Suppressor macrophage (primary cell): ENCODE measurements at regions not wholly inside any gene's neighbourhood (a gene's known extent, or its start where the extent isn't known, plus 50 kb on each side); places are given as distances from the start of the nearest gene placed in this dataset.
A peak's percentile ranks its signal among the peaks of the same experiment; 100 is the strongest.

Experiments
- DNase-seq, 4 experiments: peaks; one replicate each; pipeline ENCODE4 v3.0.0-alpha.2; 2020 to 2022

DNA sequence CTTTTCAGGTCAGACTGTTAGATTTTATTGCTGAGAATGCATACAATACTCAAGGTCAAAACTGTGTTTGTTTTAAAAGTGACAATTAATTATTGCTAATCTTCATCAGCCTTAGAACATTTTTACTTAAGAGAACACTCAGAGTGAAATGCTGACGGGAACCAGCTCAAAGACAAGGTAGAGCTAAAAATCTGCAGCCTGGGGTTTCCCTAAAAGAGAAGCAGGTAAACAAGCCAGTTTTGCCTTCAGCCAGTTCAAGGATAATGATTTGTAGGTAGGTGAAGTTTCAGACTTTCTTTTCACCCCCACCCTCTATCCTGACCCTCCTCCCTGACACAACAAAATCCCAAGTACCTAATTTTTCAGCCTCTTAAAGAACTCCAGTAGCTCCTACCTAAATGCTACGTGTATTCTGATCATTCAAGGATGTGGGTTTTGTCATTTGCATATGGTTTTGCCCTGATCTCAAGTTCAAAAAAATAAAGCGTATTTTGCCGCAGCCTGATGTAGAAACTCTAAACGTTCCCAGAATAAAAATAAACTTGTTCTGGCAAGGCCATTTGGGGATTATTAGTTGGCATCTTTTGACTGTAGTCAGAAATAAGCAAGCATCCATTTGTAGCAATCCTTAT is 407.2 kb downstream of the EFNA5 start:
- DNase-seq, result no peak

GRCh38 chr5:107257885-107258520 is 412.7 kb downstream of the EFNA5 start:
- no peak for DNase-seq

DNA sequence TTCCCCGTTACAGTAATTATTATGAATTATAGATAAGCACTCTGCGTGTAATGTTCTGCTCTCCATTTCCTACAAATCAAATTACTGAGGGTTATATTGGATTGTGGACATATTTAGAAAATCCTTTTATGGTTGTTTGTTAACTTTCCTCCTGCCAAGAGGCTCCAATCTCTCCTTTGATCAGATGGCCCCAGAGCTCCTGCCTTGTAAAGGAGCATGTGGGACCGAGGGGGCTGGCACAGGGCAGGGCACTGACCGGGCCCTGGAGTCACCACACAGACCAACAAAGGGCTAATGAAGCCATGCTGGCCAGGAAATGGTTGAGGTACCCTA is 415.9 kb downstream of the EFNA5 start:
- DNase-seq, result no peak

- DNase-seq, result no peak
Measured at GRCh38 chr5:107254214-107254901, 416.4 kb downstream of the EFNA5 start.

DNA sequence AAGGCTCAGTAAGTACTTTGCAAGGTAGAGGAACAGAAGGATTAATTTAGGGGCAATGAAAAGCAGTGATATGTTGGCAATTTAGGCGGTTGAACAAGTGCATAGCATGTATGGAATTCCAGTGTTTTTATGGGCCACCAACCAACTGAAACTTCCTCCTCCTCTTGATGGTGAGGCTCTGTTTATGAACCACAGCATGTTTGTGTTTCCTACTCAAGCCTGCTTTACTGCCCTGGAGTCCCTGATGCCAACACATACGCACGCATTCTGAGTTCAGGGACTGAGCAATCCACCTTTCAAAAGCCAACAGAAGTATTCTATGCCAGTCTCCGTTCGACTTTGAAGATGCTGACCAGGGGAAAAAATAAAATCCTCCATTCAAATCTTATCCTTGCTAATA is 417.5 kb downstream of the EFNA5 start:
- no peak for DNase-seq

DNA sequence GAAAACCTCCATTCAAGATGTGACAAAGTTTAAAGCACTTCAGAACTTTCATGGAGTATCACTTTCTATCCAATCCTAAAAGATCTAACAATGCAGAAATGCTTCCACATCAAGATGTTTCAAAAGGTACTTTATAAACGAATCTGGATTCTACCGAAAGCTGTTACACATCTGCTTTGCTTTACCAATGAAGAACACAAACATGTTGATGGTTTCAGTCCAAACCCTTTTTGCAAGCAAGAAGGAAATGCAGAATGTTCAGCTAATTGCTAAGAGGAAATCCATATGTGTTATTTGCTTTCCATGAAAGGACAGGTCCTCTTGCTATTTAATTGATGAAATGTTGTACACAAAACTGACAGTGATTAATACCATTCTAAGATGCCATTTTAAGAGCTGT is 419.6 kb downstream of the EFNA5 start:
- DNase-seq, result no peak

DNA sequence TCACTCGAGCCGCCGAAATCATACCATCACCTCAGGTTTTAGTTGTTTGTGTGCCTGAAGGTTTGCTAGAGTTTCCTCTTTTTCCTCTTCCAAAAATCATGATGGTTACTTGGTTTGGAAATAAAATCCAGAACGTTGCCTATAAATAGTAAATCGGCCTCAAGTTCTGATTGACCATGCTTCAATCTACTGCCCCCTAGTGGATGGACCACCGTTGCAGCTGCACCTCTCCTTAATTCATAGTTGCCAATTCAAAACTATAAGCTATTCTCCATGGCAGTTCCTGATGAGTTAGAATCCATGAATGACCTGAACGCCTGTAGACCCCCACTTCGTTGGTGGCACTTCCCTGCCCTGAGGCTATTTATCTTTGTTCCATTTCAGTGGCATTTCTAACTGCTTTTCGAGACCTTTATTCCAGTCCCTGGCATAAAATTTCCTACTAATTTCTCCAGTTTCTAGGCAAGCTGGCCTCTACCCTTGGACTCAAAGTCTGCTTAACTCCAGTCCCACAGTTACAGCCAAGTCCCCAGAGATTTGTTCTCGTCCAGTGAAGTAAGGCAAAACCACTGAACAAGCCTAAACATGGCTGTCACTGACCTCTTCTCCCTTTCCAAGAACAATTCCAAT is 422.6 kb downstream of the EFNA5 start:
- DNase-seq, result peak; percentile 58 to 78 (median 63)

DNA sequence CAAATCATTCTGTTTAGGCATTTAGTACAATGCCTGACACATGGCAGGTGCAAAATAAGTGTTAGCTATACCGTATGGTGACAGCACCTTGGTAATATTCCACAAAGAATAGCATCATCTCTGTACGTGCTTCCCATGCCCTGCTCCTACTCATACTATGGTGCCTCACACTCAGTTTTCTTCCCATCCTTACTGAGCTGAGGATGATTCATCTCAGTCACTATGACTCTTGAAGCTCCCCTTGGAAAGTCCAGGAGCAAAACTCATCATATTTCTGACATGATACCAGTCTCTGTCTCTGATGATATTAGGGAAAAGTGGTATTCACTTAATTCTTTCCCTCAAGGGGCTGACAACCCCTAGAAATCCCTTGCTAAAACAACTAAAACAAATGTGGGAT is 423.3 kb downstream of the EFNA5 start:
- DNase-seq, result no peak

DNA sequence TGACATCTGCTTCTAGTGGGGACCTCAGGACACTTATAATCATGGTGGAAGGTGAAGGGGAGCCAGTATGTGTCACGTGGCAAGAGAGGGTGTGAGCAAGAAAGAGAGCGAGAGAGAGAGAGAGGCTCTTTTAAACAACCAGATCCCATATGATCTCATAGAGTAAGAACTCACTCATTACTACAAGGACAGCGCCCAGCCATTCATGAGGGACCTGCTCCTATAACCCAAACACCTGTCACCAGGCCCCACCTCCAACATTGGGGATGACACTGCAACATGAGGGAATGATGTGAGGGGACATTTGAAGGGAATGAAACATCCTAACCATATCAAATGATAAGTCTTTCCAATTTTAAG is 427.5 kb downstream of the EFNA5 start:
- DNase-seq, result no peak

DNA sequence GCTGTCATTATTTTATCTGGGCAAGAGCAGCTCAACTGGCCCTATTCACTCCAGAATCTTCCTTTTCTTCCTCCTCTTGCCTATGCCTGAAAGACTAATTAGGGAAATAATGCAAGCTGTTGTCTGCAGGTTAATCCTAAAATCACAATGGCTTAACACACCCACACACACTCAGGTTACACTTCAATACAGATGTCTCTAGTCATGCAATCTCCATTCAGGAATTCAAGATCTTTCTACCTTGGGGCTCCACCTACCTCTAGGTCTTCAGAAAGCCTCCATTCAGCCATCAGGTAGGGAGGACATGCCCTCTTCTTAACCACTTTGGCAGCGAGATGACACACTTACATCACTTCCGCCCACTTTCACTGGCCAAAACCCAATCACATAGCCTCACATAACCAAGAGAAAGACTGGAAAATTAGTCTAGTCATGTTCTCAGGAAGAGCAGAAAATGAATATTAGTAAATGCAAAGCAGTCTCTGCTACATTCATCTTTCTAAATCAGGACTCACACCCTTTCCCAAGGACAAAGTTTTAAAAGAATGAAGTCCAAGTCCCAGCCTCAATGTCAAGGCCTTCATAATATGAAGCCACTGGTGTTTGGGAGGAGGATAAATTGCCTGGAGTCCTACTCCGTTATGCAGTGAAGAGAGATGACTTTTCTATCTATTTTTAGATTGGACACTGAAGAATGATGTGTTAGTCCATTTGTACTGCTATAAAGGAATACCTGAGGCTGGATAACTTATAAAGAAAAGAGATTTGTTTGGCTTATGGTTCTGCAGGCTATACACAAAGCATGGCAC is 428.1 kb downstream of the EFNA5 start:
- no peak for DNase-seq

- DNase-seq, result no peak
Measured at GRCh38 chr5:107241841-107242240, 428.9 kb downstream of the EFNA5 start.

GRCh38 chr5:107235167-107235566 is 435.6 kb downstream of the EFNA5 start:
- DNase-seq, result no peak

- no peak for DNase-seq
Measured at GRCh38 chr5:107232788-107233187, 437.9 kb downstream of the EFNA5 start.

GRCh38 chr5:107232293-107232692 is 438.4 kb downstream of the EFNA5 start:
- DNase-seq, result no peak

- DNase-seq, result no peak
Measured at GRCh38 chr5:107231191-107231590, 439.5 kb downstream of the EFNA5 start.

GRCh38 chr5:107230367-107230766 is 440.4 kb downstream of the EFNA5 start:
- no peak for DNase-seq

- DNase-seq, result no peak
Measured at GRCh38 chr5:107228226-107228625, 442.5 kb downstream of the EFNA5 start.

- no peak for DNase-seq
Measured at GRCh38 chr5:107224272-107224671, 446.5 kb downstream of the EFNA5 start.

DNA sequence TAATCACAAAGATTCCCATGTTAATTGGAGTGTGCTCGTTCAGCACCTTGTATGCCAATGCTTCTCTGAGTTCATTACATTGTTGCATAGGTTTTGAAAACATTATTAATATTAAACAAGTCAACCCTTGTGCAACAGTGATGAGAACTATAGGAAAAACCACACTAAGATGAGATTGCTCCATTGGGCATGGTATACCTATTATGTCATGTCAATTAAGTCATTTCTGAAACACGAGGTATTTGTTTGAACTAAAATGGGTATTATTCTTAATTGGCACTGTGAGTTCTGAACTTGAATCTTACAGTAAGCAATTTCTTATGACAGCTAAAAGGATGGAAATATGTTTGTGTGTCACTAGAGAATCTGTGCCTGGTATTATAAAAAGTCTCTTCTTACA is 447.7 kb downstream of the EFNA5 start:
- no peak for DNase-seq

DNA sequence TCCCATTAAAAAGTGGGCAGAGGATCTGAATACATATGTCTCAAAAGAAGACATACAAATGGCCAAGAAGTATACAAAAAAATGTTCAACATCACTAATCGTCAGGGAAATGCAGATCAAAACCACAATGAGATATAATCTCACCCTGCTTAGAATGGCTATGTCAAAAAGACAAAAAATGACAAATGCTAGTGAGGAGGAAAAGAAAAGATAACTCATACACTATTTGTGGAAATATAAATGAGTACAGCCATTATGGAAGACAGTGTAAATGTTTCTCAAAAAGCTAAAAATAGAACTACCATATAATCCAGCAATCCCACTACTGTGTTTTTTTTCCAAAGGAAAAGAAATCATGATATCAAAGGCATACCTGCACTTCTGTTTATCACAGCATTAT is 450.7 kb downstream of the EFNA5 start:
- DNase-seq, result no peak

GRCh38 chr5:107218457-107219193 is 452.1 kb downstream of the EFNA5 start:
- peak in 2 of 4 experiments; percentile 7 to 26 for DNase-seq

DNA sequence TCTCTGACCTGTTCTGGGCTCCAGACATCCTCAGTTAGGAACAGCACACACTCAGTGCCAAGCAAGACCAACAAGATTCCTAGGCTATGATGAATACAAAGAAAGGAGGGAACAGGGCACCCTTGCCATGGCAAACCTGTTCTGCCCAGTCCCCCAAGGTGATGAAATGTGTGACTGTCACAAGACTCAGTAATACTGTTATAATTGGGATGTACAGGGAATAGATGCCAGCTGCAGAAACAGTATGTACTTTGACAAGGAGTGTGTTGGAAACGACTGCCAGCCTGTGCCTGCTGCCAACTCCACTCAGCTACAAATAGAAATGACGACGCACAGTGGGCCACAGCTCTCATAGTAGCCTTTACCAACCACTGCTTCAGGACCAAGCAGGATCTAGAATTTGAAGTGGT is 453.0 kb downstream of the EFNA5 start:
- no peak for DNase-seq
